ENCODE measurements at regions not wholly inside any gene's neighbourhood (a gene's known extent, or its start where the extent isn't known, plus 50 kb on each side); places are given as distances from the start of the nearest gene placed in this dataset.

DNA sequence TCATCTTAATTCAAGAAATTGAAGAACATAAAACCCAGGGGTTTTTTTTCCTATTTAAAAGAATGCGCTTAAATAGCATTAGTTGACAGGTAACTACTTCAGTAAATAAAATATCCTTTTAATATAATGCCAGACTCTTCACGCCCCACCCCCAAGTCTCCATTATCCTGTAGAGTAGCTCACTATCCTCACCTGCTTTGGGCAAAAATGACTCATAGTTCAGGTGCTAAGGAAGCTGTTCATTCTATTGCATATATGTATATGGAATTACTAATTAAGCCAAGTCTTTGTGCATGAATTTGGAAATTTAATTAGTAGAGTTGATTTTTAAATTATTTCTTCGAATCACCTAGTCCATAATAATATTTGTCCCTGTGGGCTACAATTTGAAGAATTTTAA, 656.8 kb upstream of the ANKRD30A start (continued):
- TF ChIP-seq, protein P1, sequence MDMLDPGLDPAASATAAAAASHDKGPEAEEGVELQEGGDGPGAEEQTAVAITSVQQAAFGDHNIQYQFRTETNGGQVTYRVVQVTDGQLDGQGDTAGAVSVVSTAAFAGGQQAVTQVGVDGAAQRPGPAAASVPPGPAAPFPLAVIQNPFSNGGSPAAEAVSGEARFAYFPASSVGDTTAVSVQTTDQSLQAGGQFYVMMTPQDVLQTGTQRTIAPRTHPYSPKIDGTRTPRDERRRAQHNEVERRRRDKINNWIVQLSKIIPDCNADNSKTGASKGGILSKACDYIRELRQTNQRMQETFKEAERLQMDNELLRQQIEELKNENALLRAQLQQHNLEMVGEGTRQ (IDR thresholded peaks at IDR 0.05; ENCODE audit: low read length): no peak
